PFSK-1 (cell line): ENCODE measurements at regions not wholly inside any gene's neighbourhood (a gene's known extent, or its start where the extent isn't known, plus 50 kb on each side); places are given as distances from the start of the nearest gene placed in this dataset.

Source experiments
- POLR2AphosphoS5 ChIP-seq: IDR thresholded peaks from 2 replicates; pipeline ENCODE4 v1.6.1; 2012; ENCODE audit warnings: low read depth, mild to moderate bottlenecking, control low read depth, low read length, moderate library complexity
- REST ChIP-seq, 2 experiments: IDR thresholded peaks; 2 replicates each; pipeline versions ENCODE4 v1.6.1 to v1.8.0; 2011 to 2012; ENCODE audit warnings: low read depth in 2 of 2, low read length in 2 of 2, control low read depth in 1 of 2, inconsistent platforms in 1 of 2, mild to moderate bottlenecking in 1 of 2, moderate library complexity in 1 of 2; ENCODE audit not compliant: insufficient read depth in 1 of 2
- SIN3A ChIP-seq: IDR thresholded peaks from 2 replicates; pipeline ENCODE4 v1.6.1; 2012; ENCODE audit warnings: mild to moderate bottlenecking, low read length, moderate library complexity, borderline replicate concordance; ENCODE audit not compliant: insufficient read depth
- TAF1 ChIP-seq: IDR thresholded peaks from 2 replicates; pipeline ENCODE4 v1.6.1; 2012; ENCODE audit warnings: low read length, control low read depth, borderline replicate concordance; ENCODE audit not compliant: insufficient read depth

GRCh38 chr10:111974325-111974724 lies 209.2 kb downstream of the GPAM start:
- TF ChIP-seq TAF1, result no peak
- TF ChIP-seq REST (IDR thresholded peaks at IDR 0.05; ENCODE audit: insufficient read depth in 1 of 2, low read depth in 2 of 2, low read length in 2 of 2), result no peak
- no peak for TF ChIP-seq SIN3A
- no peak for TF ChIP-seq POLR2AphosphoS5
